Activated CD8-positive, alpha-beta memory T cell treated with anti-CD3 and anti-CD28 coated beads, Interleukin-2, amount 50 U/mL, for 48 hours (primary cell): ENCODE measurements at regions not wholly inside any gene's neighbourhood (a gene's known extent, or its start where the extent isn't known, plus 50 kb on each side); places are given as distances from the start of the nearest gene placed in this dataset.

Source experiments
- DNase-seq: peaks from one replicate; pipeline ENCODE4 v3.0.0-alpha.2; 2020

GRCh38 chr14:99039331-99040041 is 232.5 kb downstream of the BCL11B start:
- no peak for DNase-seq

GRCh38 chr14:99040052-99040451 is 231.9 kb downstream of the BCL11B start:
- DNase-seq = no peak

GRCh38 chr14:99040711-99041110 is 231.3 kb downstream of the BCL11B start:
- DNase-seq = no peak

- DNase-seq = no peak
These were observed 230.7 kb downstream of the BCL11B start for GRCh38 chr14:99041141-99041819.

GRCh38 chr14:99041820-99042174 is 230.2 kb downstream of the BCL11B start:
- DNase-seq = no peak

- DNase-seq = no peak
These were observed 229.4 kb downstream of the BCL11B start for GRCh38 chr14:99042381-99043266.

GRCh38 chr14:99043267-99043615 is 228.8 kb downstream of the BCL11B start:
- DNase-seq = no peak

GRCh38 chr14:99043756-99044155 is 228.2 kb downstream of the BCL11B start:
- DNase-seq = no peak

GRCh38 chr14:99047441-99048031 is 224.5 kb downstream of the BCL11B start:
- DNase-seq = no peak

GRCh38 chr14:99050309-99050708 is 221.7 kb downstream of the BCL11B start:
- no peak for DNase-seq

- no peak for DNase-seq
These were observed 219.5 kb downstream of the BCL11B start for GRCh38 chr14:99052467-99052866.

GRCh38 chr14:99055019-99055418 is 217.0 kb downstream of the BCL11B start:
- DNase-seq = no peak

- DNase-seq = peak; percentile 66
These were observed 216.2 kb downstream of the BCL11B start for GRCh38 chr14:99055816-99056215.

- DNase-seq = no peak
These were observed 214.4 kb downstream of the BCL11B start for GRCh38 chr14:99057576-99058083.

GRCh38 chr14:99058542-99058941 is 213.5 kb downstream of the BCL11B start:
- no peak for DNase-seq

GRCh38 chr14:99062216-99062615 is 209.8 kb downstream of the BCL11B start:
- DNase-seq = no peak

- peak; percentile 29 for DNase-seq
These were observed 209.1 kb downstream of the BCL11B start for GRCh38 chr14:99062772-99063418.

GRCh38 chr14:99063620-99064225 is 208.3 kb downstream of the BCL11B start:
- DNase-seq = peak; percentile 42

GRCh38 chr14:99064262-99064954 is 207.6 kb downstream of the BCL11B start:
- DNase-seq = no peak

- DNase-seq = no peak
These were observed 206.4 kb downstream of the BCL11B start for GRCh38 chr14:99065551-99065950.

- DNase-seq = no peak
These were observed 205.6 kb downstream of the BCL11B start for GRCh38 chr14:99066378-99066777.
